ENCODE measurements at regions not wholly inside any gene's neighbourhood (a gene's known extent, or its start where the extent isn't known, plus 50 kb on each side); places are given as distances from the start of the nearest gene placed in this dataset.
"Not testable (repeated sequence)": the region's sequence is repeated elsewhere in the genome, so short reads cannot be mapped to it uniquely, and the experiment has no call there.

GRCh38 chr4:100875296-100876068 lies 357.7 kb upstream of the EMCN start:
- H3K9me3 ChIP-seq = no peaks in the 10 kb centered on the region
- DNase-seq (ENCODE audit: low spot score) = no peak
- TF ChIP-seq POLR2A (IDR thresholded peaks at IDR 0.05) = no peak
- no peak for TF ChIP-seq POLR2AphosphoS5 (IDR thresholded peaks at IDR 0.05)
- no peak for TF ChIP-seq CTCF (IDR thresholded peaks at IDR 0.05)
- H3K4me1 ChIP-seq (replicated peaks) = no peaks in the 10 kb centered on the region
- H3K27ac ChIP-seq = no peak overlapping the region
- H3K36me3 ChIP-seq = no peaks in the 10 kb centered on the region
- WGBS = 93% methylated on average over 4 of the region's 4 CpGs
- H3K27me3 ChIP-seq (replicated peaks; ENCODE audit: insufficient read depth) = no peaks in the 10 kb centered on the region
- H3K4me3 ChIP-seq = no peak overlapping the region
- intact Hi-C loops (cut with DNase I) = no loop called here

- WGBS = 99% methylated on average over 3 of the region's 3 CpGs
- DNase-seq (ENCODE audit: low spot score) = no peak
- intact Hi-C loops (cut with DNase I) = no loop called here
Observed at GRCh38 chr4:100872811-100873210, 355.0 kb upstream of the EMCN start.

GRCh38 chr4:100870940-100871772 lies 353.3 kb upstream of the EMCN start:
- 89% methylated on average over 8 of the region's 8 CpGs for WGBS
- Histone ChIP-seq H3K4me3 (no peak overlapping the region), H3K9me3 (no peaks in the 10 kb centered on the region), H3K36me3 (no peaks in the 10 kb centered on the region), H3K27me3 (replicated peaks; ENCODE audit: insufficient read depth) (no peaks in the 10 kb centered on the region), H3K27ac (no peak overlapping the region), H3K4me1 (replicated peaks) (no peaks in the 10 kb centered on the region)
- DNase-seq (ENCODE audit: low spot score) = no peak
- intact Hi-C loops (cut with DNase I) = no loop called here
- TF ChIP-seq POLR2AphosphoS5 (IDR thresholded peaks at IDR 0.05) = no peak
- TF ChIP-seq POLR2A (IDR thresholded peaks at IDR 0.05) = no peak
- no peak for TF ChIP-seq CTCF (IDR thresholded peaks at IDR 0.05)

More at GRCh38 chr4:100872811-100873210, 355.0 kb upstream of the EMCN start:
- H3K9me3 ChIP-seq = no peaks in the 10 kb centered on the region
- H3K36me3 ChIP-seq = no peaks in the 10 kb centered on the region
- no peak for TF ChIP-seq POLR2AphosphoS5 (IDR thresholded peaks at IDR 0.05)
- no peak for TF ChIP-seq POLR2A (IDR thresholded peaks at IDR 0.05)
- TF ChIP-seq CTCF (IDR thresholded peaks at IDR 0.05) = no peak
- no peaks in the 10 kb centered on the region for H3K4me1 ChIP-seq (replicated peaks)
- no peaks in the 10 kb centered on the region for H3K27me3 ChIP-seq (replicated peaks; ENCODE audit: insufficient read depth)
- H3K4me3 ChIP-seq = no peak overlapping the region
- no peak overlapping the region for H3K27ac ChIP-seq

GRCh38 chr4:100869276-100869675 lies 351.5 kb upstream of the EMCN start:
- Histone ChIP-seq H3K36me3 (no peaks in the 10 kb centered on the region), H3K27me3 (replicated peaks; ENCODE audit: insufficient read depth) (no peaks in the 10 kb centered on the region), H3K4me3 (no peak overlapping the region), H3K9me3 (no peaks in the 10 kb centered on the region), H3K27ac (no peak overlapping the region), H3K4me1 (replicated peaks) (no peaks in the 10 kb centered on the region)
- no peak for DNase-seq (ENCODE audit: low spot score)
- no peak for TF ChIP-seq CTCF (IDR thresholded peaks at IDR 0.05)
- TF ChIP-seq POLR2A (IDR thresholded peaks at IDR 0.05) = no peak
- no peak for TF ChIP-seq POLR2AphosphoS5 (IDR thresholded peaks at IDR 0.05)
- WGBS = 93% methylated on average over 1 of the region's 1 CpG
- intact Hi-C loops (cut with DNase I) = no loop called here

- H3K4me1 ChIP-seq (replicated peaks); intact Hi-C loops (cut with DNase I); H3K36me3 ChIP-seq; H3K27ac ChIP-seq; DNase-seq (ENCODE audit: low spot score); H3K4me3 ChIP-seq; H3K9me3 ChIP-seq; H3K27me3 ChIP-seq (replicated peaks; ENCODE audit: insufficient read depth): not testable (repeated sequence)
- 59% methylated on average over 4 of the region's 4 CpGs for WGBS
Observed at GRCh38 chr4:100868281-100868680, 350.5 kb upstream of the EMCN start.

All from prostate gland (tissue), 2 donors.